ENCODE measurements at regions not wholly inside any gene's neighbourhood (a gene's known extent, or its start where the extent isn't known, plus 50 kb on each side); places are given as distances from the start of the nearest gene placed in this dataset.

- DNase-seq (ENCODE audit: low read depth in 2 of 3, low spot score in 2 of 3) = no peak
Measured at GRCh38 chr5:168024306-168024705, 267.1 kb upstream of the WWC1 start.

- DNase-seq (ENCODE audit: low read depth in 2 of 3, low spot score in 2 of 3) = no peak
Measured at GRCh38 chr5:168027007-168027406, 264.4 kb upstream of the WWC1 start.

GRCh38 chr5:168030912-168031311, 260.5 kb upstream of the WWC1 start:
- DNase-seq (ENCODE audit: low read depth in 2 of 3, low spot score in 2 of 3) = no peak

- no peak for DNase-seq (ENCODE audit: low read depth in 2 of 3, low spot score in 2 of 3)
Measured at GRCh38 chr5:168031614-168032013, 259.8 kb upstream of the WWC1 start.

GRCh38 chr5:168039039-168039438, 252.4 kb upstream of the WWC1 start:
- DNase-seq (ENCODE audit: low read depth in 2 of 3, low spot score in 2 of 3) = no peak

GRCh38 chr5:168039566-168040248, 251.7 kb upstream of the WWC1 start:
- no peak for DNase-seq (ENCODE audit: low read depth in 2 of 3, low spot score in 2 of 3)

- DNase-seq (ENCODE audit: low read depth in 2 of 3, low spot score in 2 of 3) = no peak
Measured at GRCh38 chr5:168041583-168041982, 249.9 kb upstream of the WWC1 start.

- DNase-seq (ENCODE audit: low read depth in 2 of 3, low spot score in 2 of 3) = no peak
Measured at GRCh38 chr5:168042284-168043068, 249.0 kb upstream of the WWC1 start.

GRCh38 chr5:168046163-168046562, 245.3 kb upstream of the WWC1 start:
- no peak for DNase-seq (ENCODE audit: low read depth in 2 of 3, low spot score in 2 of 3)

GRCh38 chr5:168047043-168047668, 244.3 kb upstream of the WWC1 start:
- DNase-seq (ENCODE audit: low read depth in 2 of 3, low spot score in 2 of 3) = peak in 2 of 3 donors; percentile 33 to 65

- no peak for DNase-seq (ENCODE audit: low read depth in 2 of 3, low spot score in 2 of 3)
Measured at GRCh38 chr5:168047669-168048111, 243.8 kb upstream of the WWC1 start.

- DNase-seq (ENCODE audit: low read depth in 2 of 3, low spot score in 2 of 3) = no peak
Measured at GRCh38 chr5:168048486-168048885, 243.0 kb upstream of the WWC1 start.

GRCh38 chr5:168052686-168053085, 238.8 kb upstream of the WWC1 start:
- DNase-seq (ENCODE audit: low read depth in 2 of 3, low spot score in 2 of 3) = no peak

GRCh38 chr5:168054091-168054490, 237.4 kb upstream of the WWC1 start:
- no peak for DNase-seq (ENCODE audit: low read depth in 2 of 3, low spot score in 2 of 3)

- no peak for DNase-seq (ENCODE audit: low read depth in 2 of 3, low spot score in 2 of 3)
Measured at GRCh38 chr5:168055141-168055683, 236.2 kb upstream of the WWC1 start.

GRCh38 chr5:168055961-168056360, 235.5 kb upstream of the WWC1 start:
- DNase-seq (ENCODE audit: low read depth in 2 of 3, low spot score in 2 of 3) = no peak

GRCh38 chr5:168056499-168057182, 234.8 kb upstream of the WWC1 start:
- DNase-seq (ENCODE audit: low read depth in 2 of 3, low spot score in 2 of 3) = no peak

GRCh38 chr5:168057905-168058304, 233.5 kb upstream of the WWC1 start:
- peak in 2 of 3 donors; percentile 46 to 60 for DNase-seq (ENCODE audit: low read depth in 2 of 3, low spot score in 2 of 3)

GRCh38 chr5:168059131-168059530, 232.3 kb upstream of the WWC1 start:
- peak in 2 of 3 donors; percentile 59 to 85 for DNase-seq (ENCODE audit: low read depth in 2 of 3, low spot score in 2 of 3)

GRCh38 chr5:168062239-168062638, 229.2 kb upstream of the WWC1 start:
- no peak for DNase-seq (ENCODE audit: low read depth in 2 of 3, low spot score in 2 of 3)

- DNase-seq (ENCODE audit: low read depth in 2 of 3, low spot score in 2 of 3) = no peak
Measured at GRCh38 chr5:168064457-168064856, 227.0 kb upstream of the WWC1 start.

Data from hematopoietic multipotent progenitor cell (in vitro differentiated cells).